H9 (cell line): ENCODE measurements at regions not wholly inside any gene's neighbourhood (a gene's known extent, or its start where the extent isn't known, plus 50 kb on each side); places are given as distances from the start of the nearest gene placed in this dataset.

Source experiments
- DNase-seq: peaks from one replicate; pipeline ENCODE4 v3.0.0-alpha.2; 2017
- H2AFZ ChIP-seq: one replicate; pipeline ENCODE4 v1.6.1; 2013; ENCODE audit warnings: mild to moderate bottlenecking, low read length, control low read depth, moderate library complexity
- H2AK5ac ChIP-seq: 2 replicates; pipeline ENCODE4 v1.6.1; 2013; ENCODE audit warnings: low read length, control low read depth, mixed read lengths; ENCODE audit not compliant: insufficient read length
- H2BK120ac ChIP-seq: one replicate; pipeline ENCODE4 v1.6.1; 2013; ENCODE audit warnings: low read depth, mild to moderate bottlenecking, low read length, control low read depth, inconsistent platforms; ENCODE audit not compliant: poor library complexity, severe bottlenecking
- H2BK12ac ChIP-seq: 2 replicates; pipeline ENCODE4 v1.6.1; 2013; ENCODE audit warnings: low read length, control low read depth, mixed read lengths, low read depth; ENCODE audit not compliant: insufficient read length
- H2BK15ac ChIP-seq: 2 replicates; pipeline ENCODE4 v1.6.1; 2013; ENCODE audit warnings: low read depth, low read length, control low read depth
- H2BK20ac ChIP-seq: one replicate; pipeline ENCODE4 v1.6.1; 2013; ENCODE audit warnings: low read depth, mild to moderate bottlenecking, low read length, control low read depth, inconsistent platforms; ENCODE audit not compliant: poor library complexity, severe bottlenecking
- H2BK5ac ChIP-seq: 2 replicates; pipeline ENCODE4 v1.6.1; 2013; ENCODE audit warnings: low read length, control low read depth, mixed read lengths; ENCODE audit not compliant: insufficient read length
- H3K14ac ChIP-seq: 2 replicates; pipeline ENCODE4 v1.6.1; 2013; ENCODE audit warnings: low read length, control low read depth; ENCODE audit not compliant: insufficient read depth
- H3K18ac ChIP-seq: 2 replicates; pipeline ENCODE4 v1.6.1; 2013; ENCODE audit warnings: low read depth, mild to moderate bottlenecking, mixed read lengths, low read length, control low read depth; ENCODE audit not compliant: insufficient read length
- H3K23ac ChIP-seq: 2 replicates; pipeline ENCODE4 v1.6.1; 2013; ENCODE audit warnings: low read length, control low read depth, mixed read lengths, low read depth; ENCODE audit not compliant: insufficient read length
- H3K23me2 ChIP-seq: 2 replicates; pipeline ENCODE4 v1.6.1; 2013; ENCODE audit warnings: low read depth, mild to moderate bottlenecking, mixed read lengths, low read length, control low read depth; ENCODE audit not compliant: insufficient read length, poor library complexity, severe bottlenecking
- H3K27ac ChIP-seq: 2 replicates; pipeline ENCODE4 v1.5.1; 2013; ENCODE audit warnings: low read length, control low read depth, mixed read lengths, low read depth; ENCODE audit not compliant: insufficient read length
- H3K27me3 ChIP-seq: 2 replicates; pipeline ENCODE4 v1.6.1; 2013; ENCODE audit warnings: low read length, control low read depth, inconsistent platforms; ENCODE audit not compliant: insufficient read depth
- H3K4ac ChIP-seq: 2 replicates; pipeline ENCODE4 v1.6.1; 2013; ENCODE audit warnings: low read depth, mild to moderate bottlenecking, control low read depth, inconsistent platforms, low read length, moderate library complexity
- H3K4me1 ChIP-seq: 2 replicates; pipeline ENCODE4 v1.6.1; 2013; ENCODE audit warnings: low read length, control low read depth, inconsistent platforms; ENCODE audit not compliant: insufficient read depth
- H3K4me2 ChIP-seq: 2 replicates; pipeline ENCODE4 v1.6.1; 2013; ENCODE audit warnings: low read length, control low read depth, mixed read lengths; ENCODE audit not compliant: insufficient read length, insufficient read depth
- H3K56ac ChIP-seq: 2 replicates; pipeline ENCODE4 v1.6.1; 2013; ENCODE audit warnings: low read depth, mild to moderate bottlenecking, mixed read lengths, low read length, control low read depth; ENCODE audit not compliant: insufficient read length
- H3K79me1 ChIP-seq: 2 replicates; pipeline ENCODE4 v1.6.1; 2013; ENCODE audit warnings: low read depth, mild to moderate bottlenecking, moderate library complexity, low read length, control low read depth, inconsistent platforms; ENCODE audit not compliant: insufficient read depth, poor library complexity, severe bottlenecking
- H3K79me2 ChIP-seq: 2 replicates; pipeline ENCODE4 v1.6.1; 2013; ENCODE audit warnings: low read length, control low read depth, inconsistent platforms; ENCODE audit not compliant: insufficient read depth
- H3K9ac ChIP-seq: 2 replicates; pipeline ENCODE4 v1.6.1; 2013; ENCODE audit warnings: low read length, control low read depth, mixed read lengths; ENCODE audit not compliant: insufficient read length; ENCODE audit errors: extremely low read depth
- H3K9me3 ChIP-seq: one replicate; pipeline ENCODE4 v1.6.1; 2013; ENCODE audit warnings: low read depth, low read length, inconsistent platforms; ENCODE audit not compliant: control insufficient read depth
- H3T11ph ChIP-seq: one replicate; pipeline ENCODE4 v1.6.1; 2013; ENCODE audit warnings: mild to moderate bottlenecking, low read length, control low read depth, inconsistent platforms
- H4K20me1 ChIP-seq: one replicate; pipeline ENCODE4 v1.6.1; 2013; ENCODE audit not compliant: control insufficient read depth, insufficient read length, insufficient read depth
- H4K5ac ChIP-seq: 2 replicates; pipeline ENCODE4 v1.6.1; 2013; ENCODE audit warnings: low read depth, mild to moderate bottlenecking, mixed read lengths, low read length, control low read depth; ENCODE audit not compliant: insufficient read length
- H4K8ac ChIP-seq: replicated peaks from 2 replicates; pipeline ENCODE4 v1.6.1; 2013; ENCODE audit warnings: low read length, control low read depth, mixed read lengths, low read depth; ENCODE audit not compliant: insufficient read length
- H4K91ac ChIP-seq: 2 replicates; pipeline ENCODE4 v1.6.1; 2013; ENCODE audit warnings: low read depth, mild to moderate bottlenecking, moderate library complexity, mixed read lengths, low read length, control low read depth; ENCODE audit not compliant: insufficient read length
- H3K27ac Mint-ChIP-seq, 3 experiments: 2 replicates in 2 of 3; 3 replicates in 1 of 3; pipeline ENCODE4 v1.8.0; 2020 to 2021; ENCODE audit warnings: mixed read lengths in 3 of 3, mild to moderate bottlenecking in 1 of 3, moderate library complexity in 1 of 3
- H3K27me3 Mint-ChIP-seq: 2 replicates; pipeline ENCODE4 v1.8.0; 2021; ENCODE audit warnings: low read depth, mild to moderate bottlenecking, moderate library complexity, mixed read lengths
- H3K36me3 Mint-ChIP-seq, 3 experiments: 2 replicates in 2 of 3; 3 replicates in 1 of 3; pipeline ENCODE4 v1.8.0; 2020 to 2021; ENCODE audit warnings: low read depth in 3 of 3, mixed read lengths in 3 of 3; ENCODE audit not compliant: insufficient read depth in 1 of 3
- H3K4me1 Mint-ChIP-seq, 2 experiments: 2 replicates each; pipeline ENCODE4 v1.8.0; 2020; ENCODE audit warnings: mixed read lengths in 2 of 2
- H3K4me3 Mint-ChIP-seq, 2 experiments: 2 replicates in 1 of 2; 3 replicates in 1 of 2; pipeline ENCODE4 v1.8.0; 2020 to 2021; ENCODE audit warnings: mild to moderate bottlenecking in 2 of 2, mixed read lengths in 2 of 2, moderate library complexity in 1 of 2
- H3K9me3 Mint-ChIP-seq, 2 experiments: 2 replicates in 1 of 2; 3 replicates in 1 of 2; pipeline ENCODE4 v1.8.0; 2020; ENCODE audit warnings: mild to moderate bottlenecking in 2 of 2, mixed read lengths in 2 of 2, moderate library complexity in 1 of 2
- WGBS: extraction: QIAGEN DNeasy Blood & Tissue Kit; methylation state at CpG from one replicate; pipeline ENCODE4 v1.1.7; 2013; ENCODE audit warnings: missing lambda C conversion rate, low lambda C conversion rate, mixed read lengths; ENCODE audit not compliant: insufficient read length; ENCODE audit errors: extremely low coverage; 5-methylcytosine and 5-hydroxymethylcytosine counted together
- TF ChIP-seq, protein P1 (sequence below): fragments of 200-600 bp; sonication (generic); conservative IDR thresholded peaks from 3 replicates; pipeline ENCODE4 v1.8.0; 2021; ENCODE audit warnings: antibody characterized with exemption, mild to moderate bottlenecking

DNA sequence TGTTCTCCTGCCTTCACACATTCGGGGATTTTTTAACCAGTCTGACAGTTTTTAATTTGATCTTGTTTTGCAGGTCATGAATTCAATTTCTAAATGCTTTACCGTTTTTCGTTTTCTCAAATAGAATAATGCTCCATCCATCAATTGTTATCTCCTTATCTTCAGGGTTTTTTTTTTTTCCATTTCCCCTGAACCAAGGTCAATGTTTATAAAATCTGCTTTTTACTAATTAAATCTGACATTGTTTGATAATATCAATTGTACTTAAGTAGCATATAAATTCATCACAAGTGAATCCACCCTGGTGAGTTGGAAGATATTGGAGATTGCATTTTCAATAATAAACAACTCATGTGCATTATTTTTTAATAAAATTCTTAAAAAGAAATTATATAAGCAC, 2004.6 kb upstream of the WWC1 start:
- no peak overlapping the region for H3K27ac Mint-ChIP-seq
- H3K4me3 Mint-ChIP-seq, result no peak overlapping the region
- H3K79me2 ChIP-seq, result no peaks in the 10 kb centered on the region
- H2BK12ac ChIP-seq, result no peak overlapping the region
- no peak overlapping the region for H2AFZ ChIP-seq
- H3K23ac ChIP-seq, result no peak overlapping the region
- no peak overlapping the region for H3K27ac ChIP-seq
- H3K27me3 ChIP-seq, result no peaks in the 10 kb centered on the region
- H4K5ac ChIP-seq, result no peak overlapping the region
- no peak overlapping the region for H2BK120ac ChIP-seq
- H3K79me1 ChIP-seq, result no peaks in the 10 kb centered on the region
- no peak overlapping the region for H3K9ac ChIP-seq
- H3K4me1 ChIP-seq, result no peaks in the 10 kb centered on the region; the same call in 1 of the 2 replicates
- H3K4me1 Mint-ChIP-seq, result peaks cover 7 to 11% of the 10 kb centered on the region in 2 experiments; a peak in 3 of 4 replicates
- TF ChIP-seq, protein P1, sequence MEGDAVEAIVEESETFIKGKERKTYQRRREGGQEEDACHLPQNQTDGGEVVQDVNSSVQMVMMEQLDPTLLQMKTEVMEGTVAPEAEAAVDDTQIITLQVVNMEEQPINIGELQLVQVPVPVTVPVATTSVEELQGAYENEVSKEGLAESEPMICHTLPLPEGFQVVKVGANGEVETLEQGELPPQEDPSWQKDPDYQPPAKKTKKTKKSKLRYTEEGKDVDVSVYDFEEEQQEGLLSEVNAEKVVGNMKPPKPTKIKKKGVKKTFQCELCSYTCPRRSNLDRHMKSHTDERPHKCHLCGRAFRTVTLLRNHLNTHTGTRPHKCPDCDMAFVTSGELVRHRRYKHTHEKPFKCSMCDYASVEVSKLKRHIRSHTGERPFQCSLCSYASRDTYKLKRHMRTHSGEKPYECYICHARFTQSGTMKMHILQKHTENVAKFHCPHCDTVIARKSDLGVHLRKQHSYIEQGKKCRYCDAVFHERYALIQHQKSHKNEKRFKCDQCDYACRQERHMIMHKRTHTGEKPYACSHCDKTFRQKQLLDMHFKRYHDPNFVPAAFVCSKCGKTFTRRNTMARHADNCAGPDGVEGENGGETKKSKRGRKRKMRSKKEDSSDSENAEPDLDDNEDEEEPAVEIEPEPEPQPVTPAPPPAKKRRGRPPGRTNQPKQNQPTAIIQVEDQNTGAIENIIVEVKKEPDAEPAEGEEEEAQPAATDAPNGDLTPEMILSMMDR, result no peak
- H3K36me3 Mint-ChIP-seq, result peaks cover 0 to 20% (median 0%) of the 10 kb centered on the region in 3 experiments; a peak in 3 of 7 replicates
- H3K4me2 ChIP-seq, result no peak overlapping the region
- no peak for DNase-seq
- no peaks in the 10 kb centered on the region for H3K9me3 ChIP-seq
- H4K20me1 ChIP-seq, result no peaks in the 10 kb centered on the region
- H4K91ac ChIP-seq, result no peak overlapping the region
- H3K18ac ChIP-seq, result no peak overlapping the region
- H3K27me3 Mint-ChIP-seq, result no peaks in the 10 kb centered on the region
- no peak overlapping the region for H3K56ac ChIP-seq
- peaks cover 7 to 8% of the 10 kb centered on the region in 2 experiments; a peak in 4 of 5 replicates for H3K9me3 Mint-ChIP-seq
- H3K23me2 ChIP-seq, result no peaks in the 10 kb centered on the region
- no peak overlapping the region for H4K8ac ChIP-seq
- H3K4ac ChIP-seq, result no peak overlapping the region
- no peak overlapping the region for H3K14ac ChIP-seq
- H2BK5ac ChIP-seq, result no peak overlapping the region
- H2AK5ac ChIP-seq, result no peak overlapping the region
- WGBS, result no CpG with 5 or more reads among the region's 3 CpGs
- H2BK15ac ChIP-seq, result no peak overlapping the region
- no peak overlapping the region for H2BK20ac ChIP-seq
- H3T11ph ChIP-seq, result no peak overlapping the region
